ENCODE measurements at regions not wholly inside any gene's neighbourhood (a gene's known extent, or its start where the extent isn't known, plus 50 kb on each side); places are given as distances from the start of the nearest gene placed in this dataset.

- no peak for TF ChIP-seq CTCF (conservative IDR thresholded peaks at IDR 0.05; ENCODE audit: low read depth, low read length)
- TF ChIP-seq EZH2phosphoT487 (IDR thresholded peaks at IDR 0.05; ENCODE audit: borderline replicate concordance, low read length): no peak
These were observed 167.0 kb upstream of the PITRM1 start for GRCh38 chr10:3339531-3339950.

All from PC-3 (cell line).